Activated CD8-positive, alpha-beta memory T cell treated with anti-CD3 and anti-CD28 coated beads, Interleukin-2, amount 10 ng/mL, durations not matched to agents 7 days and 5 days (primary cell): ENCODE measurements at regions not wholly inside any gene's neighbourhood (a gene's known extent, or its start where the extent isn't known, plus 50 kb on each side); places are given as distances from the start of the nearest gene placed in this dataset.

Source experiments
- ATAC-seq: fragments of 150-1000 bp; cut with Tn5 transposase; one replicate; pipeline ENCODE4 v1.10.0; 2021; ENCODE audit warnings: moderate library complexity
- CTCF ChIA-PET: fragments of 350-600 bp; sonication (Branson Sonifier 250); formaldehyde crosslinking; loops from one replicate; lab custom pipeline; 2021; ENCODE audit warnings: antibody characterized with exemption; lab: Charles Lee
- DNase-seq: peaks from one replicate; pipeline ENCODE4 v3.0.0-alpha.2; 2020
- H3K27ac Mint-ChIP-seq: one replicate; pipeline ENCODE4 v1.8.0; 2021; ENCODE audit warnings: mild to moderate bottlenecking, mixed read lengths
- H3K27me3 Mint-ChIP-seq: one replicate; pipeline ENCODE4 v1.8.0; 2021; ENCODE audit warnings: mixed read lengths
- H3K36me3 Mint-ChIP-seq: one replicate; pipeline ENCODE4 v1.8.0; 2021; ENCODE audit warnings: mild to moderate bottlenecking, mixed read lengths
- H3K4me1 Mint-ChIP-seq: one replicate; pipeline ENCODE4 v1.8.0; 2021; ENCODE audit warnings: mixed read lengths
- H3K4me3 Mint-ChIP-seq: one replicate; pipeline ENCODE4 v1.8.0; 2021; ENCODE audit warnings: mild to moderate bottlenecking, moderate library complexity, mixed read lengths
- H3K9me3 Mint-ChIP-seq: one replicate; pipeline ENCODE4 v1.8.0; 2022; ENCODE audit warnings: low read depth, mixed read lengths

DNA sequence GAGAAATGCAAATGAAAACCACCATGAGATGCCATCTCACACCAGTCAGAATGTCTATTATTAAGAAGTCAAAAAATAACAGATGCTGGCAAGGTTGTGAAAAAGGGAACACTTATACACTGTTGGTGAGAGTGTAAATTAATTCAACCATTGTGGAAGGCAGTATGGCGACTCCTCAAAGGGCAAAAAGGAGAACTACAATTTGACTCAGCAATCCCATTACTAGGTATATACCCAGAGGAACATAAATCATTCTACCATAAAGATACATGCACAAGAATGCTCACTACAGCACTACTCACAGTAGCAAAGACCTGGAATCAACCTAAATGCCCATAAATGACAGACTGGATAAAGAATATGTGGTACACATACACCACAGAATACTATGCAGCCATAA lies 161.1 kb upstream of the PDGFD start:
- Mint-ChIP-seq H3K36me3 (no peaks in the 10 kb centered on the region), H3K4me1 (no peaks in the 10 kb centered on the region), H3K27ac (no peak overlapping the region), H3K4me3 (no peak overlapping the region), H3K9me3 (no peaks in the 10 kb centered on the region), H3K27me3 (no peaks in the 10 kb centered on the region)
- no peak for ATAC-seq
- no peak for DNase-seq
- CTCF ChIA-PET, result no interaction called here

DNA sequence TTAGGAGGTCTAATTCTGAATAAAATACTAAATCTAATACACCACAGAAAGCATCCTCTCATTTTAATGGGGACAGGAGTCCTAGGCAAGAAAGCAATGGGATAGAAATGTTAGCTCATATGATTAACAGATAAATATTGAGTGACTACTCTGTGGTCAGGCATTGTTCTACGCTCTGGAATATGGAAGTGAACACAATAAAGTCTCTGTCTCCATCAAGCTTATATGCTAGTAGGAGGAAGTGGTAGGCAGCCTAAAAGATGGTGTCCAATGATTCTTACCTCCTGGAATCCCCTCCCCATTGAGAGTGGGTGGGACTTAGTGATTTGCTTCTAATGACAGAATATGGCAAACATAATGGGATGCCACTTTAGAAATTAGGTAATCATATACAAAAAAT lies 160.3 kb upstream of the PDGFD start:
- ATAC-seq (no peak), DNase-seq (no peak)
- no peak overlapping the region for H3K27ac Mint-ChIP-seq
- no peak overlapping the region for H3K4me3 Mint-ChIP-seq
- CTCF ChIA-PET, result no interaction called here
- no peaks in the 10 kb centered on the region for H3K36me3 Mint-ChIP-seq
- no peaks in the 10 kb centered on the region for H3K4me1 Mint-ChIP-seq
- H3K27me3 Mint-ChIP-seq, result no peaks in the 10 kb centered on the region
- H3K9me3 Mint-ChIP-seq, result no peaks in the 10 kb centered on the region

DNA sequence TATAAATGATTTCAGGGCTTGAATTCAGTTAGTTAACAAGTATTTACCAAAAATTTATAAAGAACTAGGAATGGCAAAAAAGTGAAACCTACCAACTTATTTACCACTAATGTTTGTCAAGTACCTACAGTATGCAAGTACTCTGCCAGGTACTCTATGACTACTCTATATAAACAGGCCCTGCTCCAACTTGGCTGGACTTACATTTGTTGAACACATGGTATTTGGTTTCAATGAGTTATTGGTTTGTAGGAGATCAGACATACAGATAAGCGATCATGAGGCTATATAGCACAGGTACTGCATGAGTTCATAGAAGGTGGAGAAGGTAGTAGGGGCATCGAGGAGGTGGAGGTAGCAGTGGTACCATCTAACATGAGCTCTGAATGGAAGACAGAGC lies 159.9 kb upstream of the PDGFD start:
- H3K27ac Mint-ChIP-seq, result no peak overlapping the region
- CTCF ChIA-PET, result no interaction called here
- H3K4me1 Mint-ChIP-seq, result no peaks in the 10 kb centered on the region
- H3K27me3 Mint-ChIP-seq, result no peaks in the 10 kb centered on the region
- H3K9me3 Mint-ChIP-seq, result no peaks in the 10 kb centered on the region
- H3K4me3 Mint-ChIP-seq, result no peak overlapping the region
- H3K36me3 Mint-ChIP-seq, result no peaks in the 10 kb centered on the region
- DNase-seq (no peak), ATAC-seq (no peak)

DNA sequence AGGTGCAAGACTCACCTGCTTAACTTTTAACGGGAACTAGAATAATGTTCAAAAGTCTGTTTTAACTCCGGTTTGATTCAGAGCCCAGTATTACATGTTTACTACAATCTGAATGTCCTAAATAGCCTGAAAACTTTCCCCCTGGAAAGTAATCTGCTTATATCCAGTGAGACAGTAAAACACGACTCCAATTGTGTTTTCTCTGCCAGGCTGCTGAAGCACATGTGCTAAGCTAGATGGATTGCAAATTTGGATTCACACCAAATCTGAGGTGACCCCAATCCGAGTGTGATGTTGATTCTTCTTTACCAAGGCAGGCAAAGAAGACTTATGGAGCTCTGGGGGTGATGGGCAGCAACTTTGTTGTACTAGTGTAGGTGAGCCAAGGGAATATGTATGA lies 158.7 kb upstream of the PDGFD start:
- CTCF ChIA-PET, result no interaction called here
- Mint-ChIP-seq H3K4me1 (no peaks in the 10 kb centered on the region), H3K9me3 (no peaks in the 10 kb centered on the region), H3K27ac (no peak overlapping the region), H3K27me3 (no peaks in the 10 kb centered on the region), H3K36me3 (no peaks in the 10 kb centered on the region), H3K4me3 (no peak overlapping the region)
- no peak for DNase-seq
- ATAC-seq, result no peak

DNA sequence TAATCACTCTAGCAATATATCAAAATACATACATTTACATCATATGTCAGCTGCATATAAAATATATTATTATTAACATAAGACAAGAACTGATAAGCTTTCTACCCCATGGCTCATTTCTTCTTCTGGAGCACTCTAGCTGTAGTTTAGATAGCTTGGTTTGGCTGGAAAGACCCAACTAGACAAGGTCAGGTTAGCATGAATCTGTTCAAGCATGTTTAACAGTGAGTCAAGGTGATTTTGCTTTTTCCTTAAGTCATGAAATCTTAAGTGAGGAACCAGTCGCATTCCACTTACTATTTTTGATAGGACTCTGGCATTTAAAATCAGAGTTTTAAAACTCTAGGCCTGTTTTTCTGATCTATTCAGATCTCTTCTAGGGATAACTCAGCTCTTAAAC lies 157.0 kb upstream of the PDGFD start:
- no peaks in the 10 kb centered on the region for H3K4me1 Mint-ChIP-seq

DNA sequence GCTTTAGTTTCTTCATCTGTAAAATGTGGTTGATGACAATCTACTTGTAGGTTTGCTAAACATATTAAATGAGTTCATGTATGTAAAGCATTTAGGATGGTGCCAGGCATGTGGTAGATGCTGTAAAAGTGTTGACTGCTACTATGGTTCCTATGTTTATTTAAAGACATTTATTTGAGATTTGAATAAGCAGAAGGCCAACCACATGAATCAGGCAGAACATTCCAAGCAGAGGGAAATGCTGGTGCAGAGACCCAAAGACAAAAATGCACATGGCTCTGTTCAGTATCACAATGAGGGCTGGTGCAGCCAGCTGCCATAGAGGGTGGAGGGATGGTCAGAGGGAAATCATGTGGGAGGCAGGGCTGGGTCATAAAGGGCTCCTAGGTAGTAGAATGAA lies 156.2 kb upstream of the PDGFD start:
- Mint-ChIP-seq H3K9me3 (no peaks in the 10 kb centered on the region), H3K4me1 (no peaks in the 10 kb centered on the region), H3K27me3 (no peaks in the 10 kb centered on the region), H3K4me3 (no peak overlapping the region), H3K36me3 (no peaks in the 10 kb centered on the region), H3K27ac (no peak overlapping the region)
- no peak for ATAC-seq
- no peak for DNase-seq
- CTCF ChIA-PET, result no interaction called here

More for the DNA sequence above, 157.0 kb upstream of the PDGFD start:
- H3K27ac Mint-ChIP-seq, result no peak overlapping the region
- no peaks in the 10 kb centered on the region for H3K36me3 Mint-ChIP-seq
- DNase-seq (no peak), ATAC-seq (no peak)
- H3K4me3 Mint-ChIP-seq, result no peak overlapping the region
- H3K27me3 Mint-ChIP-seq, result no peaks in the 10 kb centered on the region
- H3K9me3 Mint-ChIP-seq, result no peaks in the 10 kb centered on the region
- CTCF ChIA-PET, result no interaction called here

DNA sequence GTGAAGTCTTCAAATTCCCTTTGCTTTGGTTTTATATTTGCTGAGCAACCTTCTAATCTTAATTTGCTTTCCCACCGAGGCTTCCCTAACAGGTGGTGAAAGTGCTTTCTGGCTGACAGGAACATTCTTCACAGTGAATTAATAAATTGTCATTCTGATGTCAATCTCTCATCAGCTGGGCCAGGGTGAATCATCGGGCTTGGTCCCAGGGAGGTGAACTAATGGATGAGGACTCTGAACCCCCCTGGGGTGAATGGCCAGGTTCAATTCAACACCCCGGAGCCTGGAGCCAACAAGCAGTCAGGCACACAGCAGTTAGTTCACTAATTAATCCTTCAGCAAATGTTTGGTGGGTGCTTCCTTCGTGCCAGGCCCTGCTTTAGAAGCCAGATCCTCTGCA lies 155.4 kb upstream of the PDGFD start:
- DNase-seq, result no peak
- no peaks in the 10 kb centered on the region for H3K4me1 Mint-ChIP-seq
- ATAC-seq, result no peak
- H3K9me3 Mint-ChIP-seq, result no peaks in the 10 kb centered on the region
- H3K36me3 Mint-ChIP-seq, result no peaks in the 10 kb centered on the region
- CTCF ChIA-PET, result no interaction called here
- no peak overlapping the region for H3K27ac Mint-ChIP-seq
- no peaks in the 10 kb centered on the region for H3K27me3 Mint-ChIP-seq
- H3K4me3 Mint-ChIP-seq, result no peak overlapping the region

DNA sequence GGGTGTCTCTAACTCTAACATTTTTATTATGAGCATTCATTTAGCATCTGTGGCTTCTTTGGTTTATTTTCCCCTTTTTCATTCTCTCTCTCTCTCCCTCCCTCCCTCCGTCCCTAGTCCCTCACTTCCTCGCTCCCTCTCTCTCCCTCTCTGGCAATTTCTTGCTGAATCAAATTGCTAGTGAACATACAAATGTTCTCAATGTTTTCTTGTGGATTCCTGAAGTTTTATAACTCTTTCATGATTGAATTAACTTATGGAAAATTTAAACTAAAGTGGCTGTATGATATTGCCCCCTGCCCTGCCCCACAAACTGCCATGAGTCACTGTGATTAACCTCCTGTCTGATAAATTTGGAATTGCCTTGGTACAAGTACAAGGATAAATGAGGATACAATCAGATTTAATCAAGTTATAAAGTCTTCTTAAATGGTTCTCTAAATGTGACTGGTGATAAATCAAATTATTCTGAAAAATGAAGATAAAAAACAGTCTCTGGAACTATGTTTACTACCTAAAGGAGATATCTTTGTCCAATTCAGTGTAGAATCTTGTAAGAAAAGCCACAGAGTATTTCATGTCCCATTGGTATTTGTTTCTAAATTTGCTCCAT lies 143.0 kb upstream of the PDGFD start:
- Mint-ChIP-seq H3K27ac (no peak overlapping the region), H3K9me3 (no peaks in the 10 kb centered on the region), H3K36me3 (no peaks in the 10 kb centered on the region), H3K4me1 (no peaks in the 10 kb centered on the region), H3K27me3 (no peaks in the 10 kb centered on the region), H3K4me3 (no peak overlapping the region)
- DNase-seq (no peak), ATAC-seq (no peak)
- CTCF ChIA-PET, result no interaction called here

DNA sequence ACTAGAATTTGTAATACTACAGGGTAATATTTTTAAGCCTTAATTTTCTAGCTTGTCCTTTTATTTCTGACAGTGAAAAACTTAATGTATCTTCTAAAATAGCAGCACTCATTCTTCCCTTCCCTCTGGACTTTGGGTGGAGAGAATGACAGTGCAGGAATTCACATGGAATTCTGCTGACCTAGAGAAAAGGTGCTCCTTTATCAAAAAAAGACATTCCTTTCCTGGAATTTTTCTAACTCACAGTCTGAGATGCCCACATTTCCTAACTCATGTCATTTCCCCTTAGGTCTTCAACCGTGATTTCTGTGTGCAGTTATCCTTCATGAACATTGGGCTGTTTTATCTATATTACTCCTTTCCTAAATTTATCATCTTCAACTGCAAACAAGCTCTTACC lies 137.8 kb upstream of the PDGFD start:
- no peaks in the 10 kb centered on the region for H3K36me3 Mint-ChIP-seq
- no peaks in the 10 kb centered on the region for H3K4me1 Mint-ChIP-seq
- ATAC-seq, result no peak
- no peaks in the 10 kb centered on the region for H3K27me3 Mint-ChIP-seq
- H3K9me3 Mint-ChIP-seq, result no peaks in the 10 kb centered on the region
- H3K27ac Mint-ChIP-seq, result no peak overlapping the region
- CTCF ChIA-PET, result no interaction called here
- no peak overlapping the region for H3K4me3 Mint-ChIP-seq
- no peak for DNase-seq

DNA sequence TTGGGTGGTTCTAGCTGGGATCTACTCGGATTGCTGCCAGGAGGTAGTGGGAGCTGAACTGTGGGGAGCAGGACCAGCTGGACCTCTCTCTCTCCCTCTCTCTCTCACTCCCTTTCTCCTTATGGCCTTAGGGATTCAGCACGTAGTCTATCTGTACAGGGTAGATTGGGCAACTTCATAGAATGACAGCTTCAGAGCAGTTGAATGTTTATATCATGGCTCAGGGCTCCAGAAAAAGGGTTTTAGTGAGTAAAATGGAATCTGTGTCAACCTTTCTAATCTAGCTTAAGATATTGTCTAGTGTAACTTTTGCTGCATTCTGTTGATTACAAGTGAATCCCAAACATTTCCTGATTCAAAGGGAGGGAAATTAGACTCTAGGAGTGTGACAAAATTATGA lies 127.7 kb upstream of the PDGFD start:
- CTCF ChIA-PET, result no interaction called here
- H3K27ac Mint-ChIP-seq, result no peak overlapping the region
- no peaks in the 10 kb centered on the region for H3K4me1 Mint-ChIP-seq
- ATAC-seq, result no peak
- DNase-seq, result no peak
- no peaks in the 10 kb centered on the region for H3K9me3 Mint-ChIP-seq
- no peaks in the 10 kb centered on the region for H3K27me3 Mint-ChIP-seq
- no peaks in the 10 kb centered on the region for H3K36me3 Mint-ChIP-seq
- no peak overlapping the region for H3K4me3 Mint-ChIP-seq

DNA sequence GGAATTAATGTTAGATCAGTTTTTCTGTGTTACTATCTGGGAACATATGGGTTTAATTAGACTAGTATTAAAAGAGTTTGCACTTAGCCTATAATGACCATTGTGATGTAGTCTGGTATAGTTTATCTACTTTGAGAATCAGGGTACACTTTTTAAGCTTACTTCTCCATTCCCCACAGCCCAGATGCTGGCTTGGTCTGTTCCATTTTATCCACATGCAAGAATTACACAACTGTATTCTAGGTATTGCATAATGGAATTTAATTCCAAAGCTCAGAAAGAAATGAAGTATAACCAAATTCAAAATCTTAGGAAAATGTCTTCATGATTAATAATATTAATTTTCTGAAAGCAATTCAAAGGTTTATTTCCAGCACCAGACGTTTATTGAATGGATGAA lies 122.2 kb upstream of the PDGFD start:
- H3K4me1 Mint-ChIP-seq, result no peaks in the 10 kb centered on the region
- no peak overlapping the region for H3K4me3 Mint-ChIP-seq
- CTCF ChIA-PET, result no interaction called here
- no peaks in the 10 kb centered on the region for H3K9me3 Mint-ChIP-seq
- H3K27ac Mint-ChIP-seq, result no peak overlapping the region
- H3K27me3 Mint-ChIP-seq, result peaks cover 4% of the 10 kb centered on the region
- DNase-seq (no peak), ATAC-seq (no peak)
- H3K36me3 Mint-ChIP-seq, result no peaks in the 10 kb centered on the region

DNA sequence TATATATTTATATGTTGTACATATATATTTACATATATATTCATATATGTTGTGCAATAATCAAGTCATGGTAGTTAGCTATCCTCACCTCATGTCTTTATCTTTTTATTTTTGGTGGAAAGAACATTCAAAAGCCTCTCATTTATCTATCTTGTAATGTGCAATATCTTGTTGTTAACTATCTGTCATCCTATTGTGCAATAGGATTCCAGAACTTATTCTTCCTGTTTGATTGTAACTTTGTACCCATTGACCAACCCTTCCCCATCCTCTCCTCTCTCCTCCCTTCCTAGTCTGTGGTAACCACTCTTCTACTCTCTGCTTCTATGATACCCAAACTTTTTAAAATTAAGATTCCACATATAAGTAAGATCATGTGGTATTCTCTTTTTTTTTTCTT lies 115.6 kb upstream of the PDGFD start:
- no peak overlapping the region for H3K27ac Mint-ChIP-seq
- CTCF ChIA-PET, result no interaction called here

DNA sequence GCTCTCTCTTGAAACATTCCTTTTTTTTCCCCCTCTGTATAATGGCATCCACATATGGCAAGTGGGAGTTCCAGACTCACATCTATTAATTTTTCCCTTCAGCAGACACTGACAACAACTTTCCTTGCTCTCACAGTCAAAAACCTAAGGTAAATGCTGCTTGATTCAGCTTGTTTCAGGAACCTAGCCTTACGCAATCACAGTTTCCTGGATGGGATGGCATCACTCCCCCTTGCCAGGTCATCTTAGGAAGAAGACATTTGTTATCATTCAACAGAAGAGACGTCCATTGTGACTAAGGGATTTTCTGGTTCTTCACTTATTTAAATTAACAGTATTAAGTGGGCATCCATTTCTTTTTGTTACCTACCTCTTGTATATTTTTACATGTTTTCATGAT lies 112.0 kb upstream of the PDGFD start:
- no peaks in the 10 kb centered on the region for H3K36me3 Mint-ChIP-seq
- CTCF ChIA-PET, result no interaction called here
- no peaks in the 10 kb centered on the region for H3K9me3 Mint-ChIP-seq
- no peaks in the 10 kb centered on the region for H3K27me3 Mint-ChIP-seq
- no peak overlapping the region for H3K27ac Mint-ChIP-seq
- no peak overlapping the region for H3K4me3 Mint-ChIP-seq
- ATAC-seq, result no peak
- H3K4me1 Mint-ChIP-seq, result no peaks in the 10 kb centered on the region
- DNase-seq, result no peak

More for the DNA sequence above, 115.6 kb upstream of the PDGFD start:
- Mint-ChIP-seq H3K36me3 (no peaks in the 10 kb centered on the region), H3K9me3 (no peaks in the 10 kb centered on the region), H3K4me3 (no peak overlapping the region), H3K27me3 (no peaks in the 10 kb centered on the region), H3K4me1 (no peaks in the 10 kb centered on the region)
- DNase-seq, result no peak
- no peak for ATAC-seq

DNA sequence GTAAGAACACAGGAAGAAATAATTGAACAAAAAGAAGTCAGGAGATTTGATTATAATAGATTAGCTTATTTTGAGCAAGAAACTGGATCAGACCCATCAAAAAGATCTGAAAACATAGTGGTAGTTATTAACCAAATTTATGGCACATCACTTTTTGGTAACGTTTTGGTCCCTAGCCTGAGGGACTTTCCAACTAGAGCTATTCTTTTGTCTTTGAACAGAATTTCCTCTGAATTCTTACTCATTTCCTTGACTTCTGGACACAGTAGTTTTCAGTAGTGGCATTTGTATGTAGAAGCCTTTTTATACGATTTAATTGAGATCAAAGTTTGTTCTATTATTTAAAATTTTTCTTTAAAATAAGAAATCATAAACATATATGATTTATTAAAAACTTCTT lies 96.5 kb upstream of the PDGFD start:
- Mint-ChIP-seq H3K27ac (no peak overlapping the region), H3K4me3 (no peak overlapping the region), H3K27me3 (no peaks in the 10 kb centered on the region), H3K36me3 (no peaks in the 10 kb centered on the region), H3K9me3 (no peaks in the 10 kb centered on the region), H3K4me1 (no peaks in the 10 kb centered on the region)
- no peak for DNase-seq
- no peak for ATAC-seq
- CTCF ChIA-PET, result interaction anchor here (1.1 kb wide), 1 partner anchor 34 kb away, joined by 3 read pairs; no protein-coding TSS in a partner anchor

DNA sequence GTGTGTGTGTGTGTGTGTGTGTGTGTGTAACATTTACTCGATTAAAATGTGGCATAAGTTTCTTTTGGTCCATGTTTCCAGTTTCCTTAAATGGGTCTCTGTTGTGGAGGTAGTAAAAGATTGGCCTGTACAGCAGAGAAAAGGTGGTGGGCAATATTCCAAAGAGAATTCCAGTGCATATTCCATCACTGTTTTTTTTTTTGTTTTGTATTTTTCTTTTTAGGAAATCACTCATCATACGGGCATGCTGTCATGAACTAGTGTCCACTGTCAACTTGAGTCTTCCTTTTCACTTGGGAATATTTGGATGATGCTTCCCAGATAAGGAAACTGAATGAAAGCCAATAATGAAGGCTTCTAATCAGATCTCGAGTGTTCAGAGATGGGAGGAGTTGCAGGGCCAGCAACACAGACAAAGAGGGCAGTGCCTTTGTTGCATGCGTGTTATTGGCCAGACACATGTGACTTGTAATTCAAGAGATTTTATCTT lies 95.2 kb upstream of the PDGFD start:
- H3K4me1 Mint-ChIP-seq, result no peaks in the 10 kb centered on the region
- no peaks in the 10 kb centered on the region for H3K9me3 Mint-ChIP-seq
- H3K27ac Mint-ChIP-seq, result no peak overlapping the region
- no peak overlapping the region for H3K4me3 Mint-ChIP-seq
- no peaks in the 10 kb centered on the region for H3K27me3 Mint-ChIP-seq
- no peak for DNase-seq
- CTCF ChIA-PET, result no interaction called here
- no peak for ATAC-seq
- H3K36me3 Mint-ChIP-seq, result no peaks in the 10 kb centered on the region
